ENCODE measurements at regions not wholly inside any gene's neighbourhood (a gene's known extent, or its start where the extent isn't known, plus 50 kb on each side); places are given as distances from the start of the nearest gene placed in this dataset.

GRCh38 chr2:221675201-221675908 is 103.3 kb upstream of the EPHA4 start:
- intact Hi-C loops (cut with DNase I), result no loop called here
- no peak overlapping the region for H3K4me3 ChIP-seq
- H3K36me3 ChIP-seq (replicated peaks in 1 of 2; ENCODE audit: insufficient read depth in 1 of 2, low read depth in 2 of 2), result no peaks in the 10 kb centered on the region
- WGBS, 2 donors, result 53% methylated on average over 5 of the region's 5 CpGs
- DNase-seq, result no peak
- H3K4me1 ChIP-seq, result no peaks in the 10 kb centered on the region
- no peaks in the 10 kb centered on the region for H3K9me3 ChIP-seq
- no peak for ATAC-seq
- no peak overlapping the region for H3K27ac ChIP-seq
- TF ChIP-seq, protein P1, sequence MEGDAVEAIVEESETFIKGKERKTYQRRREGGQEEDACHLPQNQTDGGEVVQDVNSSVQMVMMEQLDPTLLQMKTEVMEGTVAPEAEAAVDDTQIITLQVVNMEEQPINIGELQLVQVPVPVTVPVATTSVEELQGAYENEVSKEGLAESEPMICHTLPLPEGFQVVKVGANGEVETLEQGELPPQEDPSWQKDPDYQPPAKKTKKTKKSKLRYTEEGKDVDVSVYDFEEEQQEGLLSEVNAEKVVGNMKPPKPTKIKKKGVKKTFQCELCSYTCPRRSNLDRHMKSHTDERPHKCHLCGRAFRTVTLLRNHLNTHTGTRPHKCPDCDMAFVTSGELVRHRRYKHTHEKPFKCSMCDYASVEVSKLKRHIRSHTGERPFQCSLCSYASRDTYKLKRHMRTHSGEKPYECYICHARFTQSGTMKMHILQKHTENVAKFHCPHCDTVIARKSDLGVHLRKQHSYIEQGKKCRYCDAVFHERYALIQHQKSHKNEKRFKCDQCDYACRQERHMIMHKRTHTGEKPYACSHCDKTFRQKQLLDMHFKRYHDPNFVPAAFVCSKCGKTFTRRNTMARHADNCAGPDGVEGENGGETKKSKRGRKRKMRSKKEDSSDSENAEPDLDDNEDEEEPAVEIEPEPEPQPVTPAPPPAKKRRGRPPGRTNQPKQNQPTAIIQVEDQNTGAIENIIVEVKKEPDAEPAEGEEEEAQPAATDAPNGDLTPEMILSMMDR (IDR thresholded peaks at IDR 0.05), result no peak
- no peak for TF ChIP-seq POLR2A (IDR thresholded peaks at IDR 0.05)
- no peaks in the 10 kb centered on the region for H3K27me3 ChIP-seq

- H3K4me3 ChIP-seq, result no peak overlapping the region
- DNase-seq, result no peak
- no peak for ATAC-seq
- TF ChIP-seq POLR2A (IDR thresholded peaks at IDR 0.05), result no peak
- TF ChIP-seq, protein P1 (IDR thresholded peaks at IDR 0.05), result no peak
- no peak overlapping the region for H3K27ac ChIP-seq
- no peaks in the 10 kb centered on the region for H3K36me3 ChIP-seq (replicated peaks in 1 of 2; ENCODE audit: insufficient read depth in 1 of 2, low read depth in 2 of 2)
- intact Hi-C loops (cut with DNase I), result no loop called here
- H3K27me3 ChIP-seq, result no peaks in the 10 kb centered on the region
- H3K4me1 ChIP-seq, result no peaks in the 10 kb centered on the region
- no peaks in the 10 kb centered on the region for H3K9me3 ChIP-seq
- 60 to 69% methylated on average over 4 of the region's 4 CpGs for WGBS, 2 donors
These were observed 102.3 kb upstream of the EPHA4 start for GRCh38 chr2:221674446-221674845.

DNA sequence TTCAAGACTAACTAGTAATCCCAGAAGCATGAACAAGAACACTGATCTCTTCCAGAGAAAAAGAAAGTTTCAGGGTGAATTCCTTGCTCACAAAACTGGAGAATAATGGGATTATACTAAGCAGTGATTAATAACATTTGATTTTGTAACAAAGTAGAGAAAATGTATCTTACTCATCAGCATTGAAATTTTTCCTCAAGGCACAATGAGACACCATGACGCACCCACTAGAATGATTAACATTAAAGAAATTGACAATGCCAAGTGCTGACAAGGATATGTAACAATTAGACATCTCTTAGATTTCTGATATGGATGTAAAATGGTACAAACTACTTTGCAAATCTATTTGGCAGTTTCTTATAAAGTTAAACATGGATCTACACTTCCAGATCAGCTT is 101.1 kb upstream of the EPHA4 start:
- DNase-seq (no peak), ATAC-seq (no peak)
- no peaks in the 10 kb centered on the region for H3K4me1 ChIP-seq
- no peaks in the 10 kb centered on the region for H3K27me3 ChIP-seq
- H3K36me3 ChIP-seq (replicated peaks in 1 of 2; ENCODE audit: insufficient read depth in 1 of 2, low read depth in 2 of 2), result no peaks in the 10 kb centered on the region
- no peak overlapping the region for H3K27ac ChIP-seq
- intact Hi-C loops (cut with DNase I), result no loop called here
- H3K4me3 ChIP-seq, result no peak overlapping the region
- TF ChIP-seq POLR2A (IDR thresholded peaks at IDR 0.05), result no peak
- TF ChIP-seq, protein P1 (IDR thresholded peaks at IDR 0.05), result no peak
- H3K9me3 ChIP-seq, result no peaks in the 10 kb centered on the region
- 71 to 81% methylated on average over 1 of the region's 1 CpG for WGBS, 2 donors

DNA sequence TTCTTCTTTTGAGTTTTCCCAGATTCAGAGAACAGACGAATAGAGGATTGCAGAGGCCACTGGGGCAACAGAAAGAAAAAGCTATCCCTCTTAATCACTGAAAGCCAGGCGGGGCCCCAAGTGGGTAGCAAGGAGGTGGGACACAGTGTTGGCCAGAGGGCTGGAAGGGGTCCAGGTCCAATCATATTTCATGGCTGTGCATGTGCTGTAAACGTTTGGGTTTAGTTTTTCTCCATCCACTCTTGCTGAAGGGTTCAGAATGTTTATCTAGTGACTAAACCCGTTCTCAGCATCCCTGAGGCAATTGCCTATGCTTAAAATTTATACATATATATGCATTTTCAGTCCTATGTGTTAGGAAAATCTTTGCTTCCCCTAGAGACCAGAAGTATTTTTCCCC is 99.4 kb upstream of the EPHA4 start:
- no peak for DNase-seq

More for the DNA sequence above, 99.4 kb upstream of the EPHA4 start:
- Histone ChIP-seq H3K27me3 (no peaks in the 10 kb centered on the region), H3K4me3 (no peak overlapping the region), H3K9me3 (no peaks in the 10 kb centered on the region), H3K36me3 (replicated peaks in 1 of 2; ENCODE audit: insufficient read depth in 1 of 2, low read depth in 2 of 2) (no peaks in the 10 kb centered on the region), H3K4me1 (no peaks in the 10 kb centered on the region), H3K27ac (no peak overlapping the region)
- no peak for ATAC-seq
- no peak for TF ChIP-seq POLR2A (IDR thresholded peaks at IDR 0.05)
- TF ChIP-seq, protein P1 (IDR thresholded peaks at IDR 0.05), result no peak
- 34 to 38% methylated on average over 4 of the region's 4 CpGs for WGBS, 2 donors
- intact Hi-C loops (cut with DNase I), result no loop called here
